ENCODE measurements at regions not wholly inside any gene's neighbourhood (a gene's known extent, or its start where the extent isn't known, plus 50 kb on each side); places are given as distances from the start of the nearest gene placed in this dataset.

GRCh38 chr5:99025298-99026045 lies 96.7 kb upstream of the CHD1 start:
- no peak for TF ChIP-seq ZNF274 (IDR thresholded peaks at IDR 0.05; ENCODE audit: low read depth, low read length)
- TF ChIP-seq YY1 (IDR thresholded peaks at IDR 0.05; ENCODE audit: insufficient read depth, insufficient read length), result no peak
- no peak for TF ChIP-seq SUZ12 (IDR thresholded peaks at IDR 0.05; ENCODE audit: extremely low read depth, insufficient read depth, insufficient read length)
